HG03025 (cell line): ENCODE measurements at regions not wholly inside any gene's neighbourhood (a gene's known extent, or its start where the extent isn't known, plus 50 kb on each side); places are given as distances from the start of the nearest gene placed in this dataset.

Experiments
- ATAC-seq: cut with Tn5 transposase; IDR thresholded peaks from one replicate; pipeline ENCODE4 v1.9.1; 2021; ENCODE audit warnings: mild to moderate bottlenecking, moderate library complexity; ENCODE audit not compliant: unreplicated experiment, low FRiP score

DNA sequence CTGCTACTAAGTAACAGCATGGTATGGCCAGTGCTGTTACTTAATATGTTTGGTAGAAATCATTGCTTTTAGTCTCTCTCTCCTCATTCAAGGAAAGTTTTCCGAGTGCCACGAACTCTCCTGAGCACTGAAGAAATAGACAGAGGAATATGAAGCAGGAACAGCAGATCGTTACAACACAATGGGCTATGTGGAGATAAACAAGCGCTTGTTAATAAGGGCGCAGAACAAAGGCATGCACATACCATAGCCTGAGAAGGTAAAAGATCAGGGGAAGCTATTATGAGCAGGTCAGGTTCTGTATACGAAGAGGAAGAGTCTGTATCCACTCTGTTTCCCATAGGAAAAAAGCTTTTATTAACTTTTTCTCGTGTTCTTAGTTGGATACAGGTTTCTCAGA, 156.2 kb upstream of the CPNE8 start:
- ATAC-seq = no peak

DNA sequence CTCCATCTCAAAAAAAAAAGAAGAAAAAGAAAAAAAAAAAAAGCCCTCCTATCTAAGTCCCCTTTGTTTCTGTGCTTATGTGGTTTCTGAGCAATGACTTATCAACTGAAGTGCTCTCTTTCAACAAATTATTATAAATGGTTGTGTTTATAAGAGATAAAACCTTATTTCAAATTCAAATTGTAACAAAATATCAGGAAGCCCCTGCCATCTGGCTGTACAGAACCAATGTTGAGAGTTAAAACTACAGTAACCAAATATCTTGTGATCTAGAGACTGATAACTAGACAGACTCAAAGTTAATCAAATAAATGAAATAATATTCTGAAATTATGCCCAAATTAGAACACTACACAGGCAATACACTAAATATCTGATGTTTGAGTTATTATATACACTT, 143.0 kb upstream of the CPNE8 start:
- ATAC-seq = no peak

DNA sequence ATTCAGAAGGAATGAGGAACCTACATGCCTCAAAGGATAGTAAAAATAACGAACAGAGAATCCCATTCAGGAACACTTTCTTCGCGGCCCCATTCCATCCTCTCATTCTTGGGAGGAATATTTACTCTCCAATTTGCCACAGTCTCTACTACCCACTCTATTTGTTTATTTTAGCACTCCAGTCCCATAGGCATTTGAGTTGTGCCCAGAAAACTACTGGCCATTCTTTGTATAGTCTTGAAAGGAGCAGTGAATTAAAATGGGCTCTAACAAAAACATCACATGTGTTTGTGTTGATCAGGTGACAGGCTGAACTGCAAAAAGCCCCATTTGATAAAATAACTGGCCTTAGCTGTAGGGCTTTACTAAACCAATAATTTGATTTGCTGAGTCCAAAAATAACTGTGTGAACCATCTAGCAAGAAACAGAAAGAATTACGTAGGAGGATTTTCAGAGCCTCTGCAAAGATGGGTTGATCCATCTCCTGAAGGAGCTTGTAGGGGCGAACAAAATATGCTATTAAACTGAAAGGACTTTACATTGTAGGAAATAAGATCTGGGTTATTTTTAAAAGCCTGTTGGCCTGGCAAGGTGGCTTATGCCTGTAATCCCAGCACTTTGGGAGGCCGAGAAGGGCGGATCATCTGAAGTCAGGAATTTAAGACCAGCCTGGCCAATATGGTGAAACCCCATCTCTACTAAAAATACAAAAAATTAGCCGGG, 142.3 kb upstream of the CPNE8 start:
- no peak for ATAC-seq

DNA sequence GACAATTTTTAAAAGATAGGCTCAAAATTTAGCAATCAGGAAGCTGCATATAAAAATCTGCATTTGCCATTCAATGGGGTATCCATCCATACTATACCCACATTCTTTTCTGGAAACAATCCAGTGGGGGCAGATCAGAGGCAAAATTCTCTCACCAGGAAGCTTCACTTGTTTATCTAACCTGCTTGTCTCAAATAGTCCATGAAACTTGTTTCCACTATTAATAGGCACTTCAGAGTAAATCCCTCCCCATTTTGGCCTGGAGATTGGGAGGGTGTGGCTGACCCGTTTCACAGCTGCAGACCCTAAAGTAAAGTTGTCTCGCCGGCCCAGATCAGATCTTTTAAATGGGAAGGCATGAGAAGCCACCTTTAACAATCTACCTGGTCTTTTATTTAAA, 139.4 kb upstream of the CPNE8 start:
- ATAC-seq = no peak

DNA sequence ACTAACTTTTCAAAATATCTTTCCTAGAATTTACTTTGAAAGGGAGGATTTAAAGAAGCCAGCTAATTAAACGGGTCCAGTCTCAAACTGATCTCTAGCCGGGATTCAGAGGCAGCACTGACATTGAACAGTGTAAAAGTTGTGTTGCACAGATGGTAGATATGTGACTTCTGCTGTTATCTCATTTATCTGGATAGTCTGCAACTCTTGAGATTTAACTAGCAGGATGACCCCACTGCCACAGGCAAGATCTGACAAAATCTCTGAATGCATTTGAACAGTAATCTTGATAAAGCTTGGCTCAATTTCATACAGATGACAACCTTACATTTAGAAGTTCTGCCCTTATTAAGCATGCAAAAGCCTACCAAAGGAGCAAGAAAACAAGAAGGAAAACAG, 138.0 kb upstream of the CPNE8 start:
- no peak for ATAC-seq

DNA sequence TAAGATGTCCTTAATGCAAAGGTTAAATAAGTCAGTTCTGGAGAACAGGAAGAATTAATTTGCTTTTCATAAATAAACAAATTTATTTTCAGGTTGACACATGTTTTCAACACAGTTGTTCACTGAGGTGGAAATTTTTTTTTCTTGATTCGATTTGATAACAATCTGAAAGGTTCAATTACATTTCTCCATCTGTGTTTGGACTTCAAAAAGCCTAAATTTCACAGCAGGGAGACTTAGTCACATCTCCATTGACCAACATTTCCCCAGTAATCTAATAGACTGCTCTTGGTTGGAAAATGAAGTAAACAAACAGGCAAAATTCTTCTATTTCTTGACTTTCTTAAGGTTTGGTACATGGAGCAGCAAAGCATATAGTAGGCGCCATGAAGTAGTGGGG, 134.9 kb upstream of the CPNE8 start:
- ATAC-seq = no peak

DNA sequence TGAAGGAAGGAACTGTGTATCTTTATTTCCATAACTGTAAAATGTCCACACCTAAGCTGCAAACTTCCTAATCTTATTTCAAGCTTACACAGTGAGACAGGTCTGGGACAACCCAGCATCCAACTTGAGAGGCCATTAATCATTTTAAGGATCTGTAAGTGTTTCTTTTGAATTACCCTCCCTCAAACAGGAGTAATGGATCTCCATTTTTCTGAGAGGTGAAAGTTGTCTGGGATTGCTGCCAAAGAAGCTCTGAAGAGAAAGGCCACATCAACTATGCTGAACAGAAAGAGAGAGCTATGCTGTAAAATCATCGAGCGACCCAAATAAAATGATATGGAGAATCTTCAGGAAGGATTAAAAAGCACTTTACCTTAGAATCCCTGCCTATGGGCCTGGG, 131.7 kb upstream of the CPNE8 start:
- ATAC-seq = no peak

DNA sequence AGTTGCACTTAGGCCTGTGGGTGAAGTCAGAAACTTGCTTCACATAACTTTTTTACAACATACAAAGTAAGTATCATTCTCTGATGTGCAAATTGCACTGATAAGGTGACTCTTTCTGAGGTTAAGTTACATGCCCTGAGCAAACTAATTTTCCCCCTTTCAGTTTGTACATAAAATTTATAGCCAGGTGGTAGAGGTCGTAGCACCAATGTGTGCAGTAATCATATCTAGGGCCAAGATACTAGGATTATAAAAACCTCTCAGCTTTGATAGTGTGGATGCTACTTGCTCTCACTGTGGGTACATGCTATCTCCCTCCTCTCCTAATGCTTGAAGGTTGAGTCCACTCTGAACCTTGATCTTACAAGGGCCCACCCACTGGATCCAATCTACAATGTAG, 130.7 kb upstream of the CPNE8 start:
- ATAC-seq = no peak

DNA sequence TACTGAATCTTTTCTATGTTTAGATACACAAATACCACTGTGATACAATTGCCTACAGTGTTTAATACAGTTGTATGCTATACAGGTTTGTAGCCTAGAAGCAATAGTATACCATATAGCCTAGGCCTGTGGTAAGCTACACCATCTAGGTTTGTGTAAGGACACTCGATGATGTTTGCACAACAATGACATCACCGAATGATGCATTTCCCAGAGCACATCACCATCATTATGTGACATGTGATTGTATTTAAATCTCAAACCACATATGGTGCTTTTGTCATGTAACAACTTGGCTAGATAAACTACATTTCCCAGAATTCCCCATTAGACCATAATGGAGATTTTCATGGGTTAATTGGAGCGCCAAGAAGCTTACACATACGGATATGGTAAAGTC, 128.4 kb upstream of the CPNE8 start:
- no peak for ATAC-seq

DNA sequence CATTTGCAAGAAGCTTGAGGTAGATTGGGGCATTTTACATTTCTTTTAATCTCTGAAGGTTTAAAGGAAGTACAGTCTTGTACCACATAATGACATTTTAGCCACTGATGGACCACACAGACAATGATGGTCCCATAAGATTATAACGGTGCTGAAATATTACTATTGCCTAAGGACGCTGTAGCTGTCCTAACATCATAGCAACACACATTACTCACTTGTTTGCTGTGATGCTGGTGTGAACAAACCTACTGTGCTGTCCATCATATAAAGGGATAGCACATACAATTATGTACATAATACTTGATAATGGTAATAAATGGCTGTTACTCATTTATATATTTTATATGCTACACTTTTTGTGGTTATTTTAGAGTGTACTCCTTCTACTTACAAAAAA, 127.1 kb upstream of the CPNE8 start:
- ATAC-seq = no peak

DNA sequence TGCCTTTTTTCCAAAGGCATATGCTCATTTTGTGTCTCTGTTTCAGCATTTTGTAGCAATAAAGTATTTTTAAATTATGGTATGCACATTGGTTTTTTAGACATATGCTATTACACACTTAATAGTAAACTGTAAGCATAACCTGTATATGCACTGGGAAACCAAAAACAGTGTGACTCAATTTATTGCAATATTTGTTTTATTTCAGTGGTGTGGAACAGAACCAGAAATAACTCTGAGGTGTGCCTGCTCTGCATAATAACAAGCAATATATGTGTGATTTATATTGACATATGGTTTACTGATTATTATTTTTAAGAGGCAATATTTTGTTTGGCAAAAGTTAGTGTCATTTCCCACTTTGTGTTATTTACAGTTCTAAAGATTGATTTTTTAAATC, 126.6 kb upstream of the CPNE8 start:
- no peak for ATAC-seq

DNA sequence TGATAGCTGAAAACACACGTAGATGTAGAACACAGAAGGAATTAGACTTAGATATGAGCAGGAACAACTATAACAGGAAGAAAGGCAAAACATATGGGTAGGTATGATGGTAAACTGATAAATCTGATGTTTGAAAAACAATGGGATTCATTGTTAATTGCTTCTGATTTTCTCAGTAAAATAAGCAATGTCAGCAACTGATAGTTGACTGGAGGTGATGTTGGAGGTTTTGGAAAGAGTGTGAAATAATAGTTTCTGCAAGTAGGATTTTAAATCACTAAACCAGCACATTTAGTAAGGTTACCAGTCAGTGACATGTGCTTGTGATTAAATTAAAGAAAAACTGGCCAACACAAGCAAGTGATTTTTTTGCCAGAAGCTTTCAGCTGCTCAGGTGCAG, 123.0 kb upstream of the CPNE8 start:
- ATAC-seq = no peak

DNA sequence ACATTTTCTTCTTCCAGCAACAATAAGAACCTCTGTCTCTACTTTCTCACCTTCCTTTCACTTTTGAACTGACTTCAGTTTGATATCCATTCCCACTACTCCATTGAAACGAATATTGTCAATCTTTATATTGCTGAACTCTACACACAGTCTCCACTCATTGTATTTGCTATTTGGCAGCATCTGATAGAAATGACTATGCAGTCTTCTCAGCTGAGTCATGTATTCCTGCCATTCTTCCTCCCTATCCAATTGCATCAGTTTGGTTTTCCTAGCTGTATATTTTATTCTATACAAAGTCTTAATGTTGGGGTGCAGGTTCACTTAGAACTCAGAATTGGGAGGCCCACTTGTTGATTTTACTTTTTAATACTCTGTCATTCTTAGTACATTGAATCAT, 107.5 kb upstream of the CPNE8 start:
- no peak for ATAC-seq

DNA sequence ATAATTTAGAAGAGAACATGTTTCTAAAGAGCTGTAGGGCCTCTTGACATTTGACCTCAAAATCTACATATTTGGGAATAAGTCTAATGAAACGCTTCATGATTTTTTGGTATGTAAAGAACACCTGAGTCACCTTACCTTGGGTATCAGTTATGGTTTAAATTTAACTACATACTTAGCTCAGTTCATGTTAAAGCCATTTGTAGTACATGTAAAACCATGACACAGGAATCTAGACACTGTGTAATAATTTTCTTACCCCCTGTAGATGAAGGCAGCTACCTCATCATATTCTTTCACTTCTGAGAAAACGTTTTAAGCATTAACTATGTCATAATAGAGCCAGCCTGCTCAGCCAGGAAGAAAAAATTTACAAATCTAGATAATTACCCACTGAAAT, 105.8 kb upstream of the CPNE8 start:
- no peak for ATAC-seq

DNA sequence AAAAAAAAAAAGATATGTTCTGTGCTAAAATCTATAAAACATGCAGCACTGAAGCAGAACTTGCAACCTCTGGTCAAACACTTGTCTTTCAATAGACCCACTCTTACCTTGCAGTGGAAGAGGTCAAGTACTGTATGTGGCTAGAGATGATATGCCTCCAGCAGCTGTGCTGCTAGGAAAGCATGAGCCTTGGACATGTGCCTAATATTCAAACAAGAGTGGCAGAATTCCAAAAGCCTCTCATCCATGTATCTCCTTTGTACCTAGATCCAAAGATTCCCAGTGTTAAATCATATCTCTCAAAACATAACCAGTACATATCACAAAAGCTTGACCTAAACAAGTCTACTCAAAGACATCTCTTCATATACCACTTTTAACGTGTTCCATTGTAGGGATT, 105.0 kb upstream of the CPNE8 start:
- ATAC-seq = no peak

DNA sequence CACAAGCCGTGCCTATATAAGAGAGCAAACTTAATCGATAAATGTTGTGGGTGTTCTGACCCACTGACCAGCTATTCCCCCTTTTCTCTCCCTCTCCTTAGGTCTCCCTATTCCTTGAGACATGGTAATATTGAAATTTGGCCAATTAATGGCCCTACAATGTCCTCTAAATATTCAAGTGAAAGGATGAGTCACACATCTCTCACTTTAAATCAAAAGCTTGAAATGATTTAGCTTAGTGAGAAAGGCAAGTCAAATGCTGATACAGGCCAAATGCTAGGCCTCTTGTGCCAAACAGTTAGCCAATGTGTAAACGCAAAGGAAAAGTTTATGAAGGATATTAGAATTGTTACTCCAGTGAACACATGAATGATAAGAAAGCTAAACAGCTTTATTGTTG, 102.2 kb upstream of the CPNE8 start:
- ATAC-seq = no peak

DNA sequence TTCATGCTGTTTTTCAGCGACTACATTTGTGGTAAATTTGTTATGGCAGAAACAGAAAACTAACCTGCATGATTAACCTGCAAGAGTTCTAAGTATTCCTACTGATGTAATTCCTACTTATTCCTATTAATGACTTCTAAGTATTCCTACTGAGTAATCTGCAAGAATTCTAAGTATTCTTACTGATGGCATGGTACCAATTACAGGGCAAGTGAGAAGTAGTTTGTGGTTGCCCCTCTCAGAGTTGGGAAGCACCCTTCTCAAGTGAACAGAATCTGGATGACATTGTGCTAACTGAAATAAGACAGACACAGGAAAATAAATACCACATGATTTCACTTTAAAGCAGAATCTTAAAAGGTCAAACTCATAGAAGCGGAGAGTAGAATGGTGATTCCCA, 100.9 kb upstream of the CPNE8 start:
- ATAC-seq = no peak

DNA sequence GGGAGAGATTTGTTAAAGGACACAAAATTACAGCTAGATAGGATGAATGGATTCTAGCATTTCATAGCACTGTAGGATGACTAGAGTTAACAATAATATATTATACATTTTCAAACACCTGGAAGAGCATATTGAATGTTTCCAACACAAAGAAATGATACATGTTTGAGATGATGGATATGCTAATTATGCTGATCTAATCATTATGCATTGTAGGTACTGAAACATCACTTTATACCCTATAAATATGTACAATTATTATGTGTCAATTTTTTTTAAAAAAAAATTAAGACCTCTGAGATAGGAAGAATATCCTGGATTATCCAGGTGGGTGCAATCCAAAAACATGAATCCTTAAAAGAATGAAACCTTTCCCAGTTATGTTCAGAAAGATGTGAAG, 100.3 kb upstream of the CPNE8 start:
- ATAC-seq = no peak

DNA sequence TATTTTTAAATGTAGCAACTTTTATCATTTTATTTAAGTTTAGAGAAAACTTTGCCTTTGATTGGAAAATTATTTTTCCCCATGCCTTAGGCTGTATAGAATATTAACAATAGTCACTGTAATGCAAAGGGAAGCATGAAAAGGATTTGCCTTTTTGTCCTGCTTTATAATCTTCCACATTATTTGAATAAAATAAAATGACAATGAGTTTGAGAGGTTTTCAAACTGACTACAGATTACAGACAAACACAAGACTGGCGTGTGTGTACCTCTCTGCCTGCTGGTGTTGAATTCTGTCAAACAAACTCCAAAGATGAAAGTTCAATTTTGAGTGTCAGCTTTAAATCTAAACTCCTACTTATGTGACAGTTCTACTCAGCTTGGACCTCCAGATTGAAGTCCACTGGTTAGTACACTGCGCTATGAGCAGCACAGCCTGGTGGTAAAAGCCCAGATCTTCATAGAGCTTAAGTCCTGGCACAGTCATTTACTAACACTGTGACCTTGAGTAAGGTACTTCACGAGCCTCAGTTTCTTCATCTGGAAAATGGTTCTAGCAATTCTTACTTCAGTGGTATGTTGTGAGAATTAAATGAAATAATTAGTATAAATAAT, 98.3 kb upstream of the CPNE8 start:
- no peak for ATAC-seq

DNA sequence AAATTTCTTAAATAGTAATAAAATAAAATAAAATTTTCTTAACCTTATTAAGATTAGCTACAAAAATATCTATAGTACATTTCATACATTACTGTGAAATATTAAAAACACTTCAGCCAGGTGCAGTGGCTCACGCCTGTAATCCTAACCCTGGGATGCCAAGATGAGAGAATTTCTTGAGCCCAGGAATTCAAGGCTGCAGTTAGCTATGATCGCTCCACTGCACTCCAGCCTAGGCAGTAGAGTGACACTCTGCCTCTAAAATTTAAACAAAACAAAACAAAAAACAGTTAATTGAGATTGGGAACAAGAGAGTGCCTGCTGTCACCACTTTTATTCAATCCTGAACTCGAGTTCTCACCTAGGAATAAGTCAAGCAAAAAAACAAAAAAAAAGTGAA, 95.0 kb upstream of the CPNE8 start:
- no peak for ATAC-seq

DNA sequence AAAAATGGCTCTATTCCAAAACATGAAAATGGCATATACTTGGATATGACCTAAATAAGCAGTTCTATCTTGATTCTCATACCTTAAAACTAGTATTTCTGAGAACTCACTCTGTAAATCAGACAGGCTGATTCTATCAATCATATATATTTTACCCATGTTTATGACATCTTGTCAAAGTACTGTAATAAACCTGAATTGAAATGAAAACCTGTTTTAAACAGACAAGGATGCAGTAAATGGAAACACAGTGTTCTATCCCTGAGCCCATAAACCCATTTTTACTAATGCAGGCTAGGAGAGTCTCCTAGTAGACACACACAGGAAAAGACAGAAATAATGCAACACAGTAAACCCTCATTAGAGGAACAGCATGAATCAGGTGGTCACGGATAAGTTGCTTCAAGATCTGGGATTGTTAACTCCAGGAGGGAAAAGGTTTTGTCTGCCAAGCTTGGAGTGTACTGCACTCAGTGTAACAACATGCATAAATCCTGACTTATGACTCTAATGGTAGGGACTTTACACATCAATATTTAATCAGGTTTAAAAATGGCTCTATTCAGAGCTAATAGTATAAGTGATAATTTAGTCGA, 93.6 kb upstream of the CPNE8 start:
- ATAC-seq = no peak

DNA sequence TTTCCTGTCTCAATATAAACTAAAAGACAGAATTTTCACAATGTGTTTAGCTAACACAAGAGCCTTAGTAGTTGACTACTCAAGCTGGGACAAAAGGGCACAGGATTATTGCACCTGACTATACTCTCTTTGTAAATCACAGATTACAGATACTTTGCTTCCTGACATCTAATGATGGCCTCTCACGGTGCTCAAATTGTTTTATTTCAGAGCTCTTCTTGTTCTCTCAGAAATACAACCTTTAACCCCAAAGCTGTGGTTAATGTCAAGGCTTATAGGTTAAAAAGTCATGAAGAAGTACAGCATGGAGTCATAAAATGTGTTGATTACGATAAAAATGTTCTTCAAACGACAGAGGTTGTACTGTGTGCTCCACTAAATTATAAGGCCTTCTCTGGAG, 89.9 kb upstream of the CPNE8 start:
- ATAC-seq = no peak
